Sigmoid colon (tissue), 6 donors: ENCODE measurements at regions not wholly inside any gene's neighbourhood (a gene's known extent, or its start where the extent isn't known, plus 50 kb on each side); places are given as distances from the start of the nearest gene placed in this dataset.

Source experiments
- DNase-seq: peaks from one replicate; pipeline ENCODE4 v3.0.0-alpha.2; 2019
- H3K27ac ChIP-seq, 4 donors: fragments of 200-600 bp; sonication (generic); one replicate each; pipeline ENCODE4 v1.5.1; 2016 to 2019; ENCODE audit warnings: mild to moderate bottlenecking in 1 of 4
- H3K27me3 ChIP-seq, 3 donors: fragments of 200-600 bp; sonication (generic); one replicate each; pipeline ENCODE4 v1.5.1; 2019; ENCODE audit warnings: mild to moderate bottlenecking in 1 of 3
- H3K36me3 ChIP-seq, 4 donors: fragments of 200-600 bp; sonication (generic); one replicate each; pipeline ENCODE4 v1.5.1; 2016 to 2019
- H3K4me1 ChIP-seq, 4 donors: fragments of 200-600 bp; sonication (generic); one replicate each; pipeline ENCODE4 v1.5.1; 2017 to 2019
- H3K4me3 ChIP-seq, 4 donors: fragments of 200-600 bp; sonication (generic); one replicate each; pipeline ENCODE4 v1.5.1; 2017 to 2019; ENCODE audit warnings: mild to moderate bottlenecking in 2 of 4, moderate library complexity in 1 of 4
- H3K9me3 ChIP-seq, 4 donors: fragments of 200-600 bp in 3 of 4; sonication (generic) in 3 of 4; one replicate each; pipeline versions ENCODE4 v1.5.1 to v1.6.1; 2013 to 2019
- EP300 ChIP-seq, 4 donors: sonication (generic); formaldehyde crosslinking; IDR thresholded peaks; one replicate each; pipeline ENCODE4 v1.6.1; 2017; ENCODE audit warnings: antibody characterized with exemption in 4 of 4
- POLR2A ChIP-seq, 2 donors: fragments of 450-650 bp; IDR thresholded peaks; one replicate each; pipeline ENCODE4 v1.6.1; 2016; ENCODE audit warnings: antibody characterized with exemption in 2 of 2, mild to moderate bottlenecking in 2 of 2, moderate library complexity in 2 of 2
- POLR2AphosphoS5 ChIP-seq, 4 donors: sonication (generic); formaldehyde crosslinking; IDR thresholded peaks; one replicate each; pipeline ENCODE4 v1.6.1; 2017; ENCODE audit warnings: antibody characterized with exemption in 4 of 4
- WGBS, 2 donors: extraction: QIAGEN DNeasy Blood & Tissue Kit; methylation state at CpG; one replicate each; pipeline ENCODE4 v1.1.7; 2013; 5-methylcytosine and 5-hydroxymethylcytosine counted together
- intact Hi-C: fragments of 100-400 bp; cut with DNase I; formaldehyde crosslinking; loops from one replicate; pipeline ENCODE4 v1.15.1; 2023
- TF ChIP-seq, protein P1 (sequence below), 4 experiments: fragments of 450-650 bp in 3 of 4; fragments of 200-600 bp in 1 of 4; IDR thresholded peaks; one replicate each; pipeline ENCODE4 v1.5.1; 2016 to 2019; ENCODE audit warnings: antibody characterized with exemption in 4 of 4, mild to moderate bottlenecking in 3 of 4, moderate library complexity in 2 of 4
- donor health status: healthy with polysubstance abuse.
- donor health status: healthy.

- Histone ChIP-seq H3K4me1 (peaks cover 0 to 13% (median 7%) of the 10 kb centered on the region in 4 donors), H3K27ac (no peak overlapping the region), H3K36me3 (no peaks in the 10 kb centered on the region), H3K4me3 (no peak overlapping the region), H3K27me3 (no peaks in the 10 kb centered on the region), H3K9me3 (peaks cover 0 to 3% (median 0%) of the 10 kb centered on the region in 4 donors)
- TF ChIP-seq POLR2A (IDR thresholded peaks at IDR 0.05): no peak
- TF ChIP-seq POLR2AphosphoS5 (IDR thresholded peaks at IDR 0.05): no peak
- TF ChIP-seq, protein P1, sequence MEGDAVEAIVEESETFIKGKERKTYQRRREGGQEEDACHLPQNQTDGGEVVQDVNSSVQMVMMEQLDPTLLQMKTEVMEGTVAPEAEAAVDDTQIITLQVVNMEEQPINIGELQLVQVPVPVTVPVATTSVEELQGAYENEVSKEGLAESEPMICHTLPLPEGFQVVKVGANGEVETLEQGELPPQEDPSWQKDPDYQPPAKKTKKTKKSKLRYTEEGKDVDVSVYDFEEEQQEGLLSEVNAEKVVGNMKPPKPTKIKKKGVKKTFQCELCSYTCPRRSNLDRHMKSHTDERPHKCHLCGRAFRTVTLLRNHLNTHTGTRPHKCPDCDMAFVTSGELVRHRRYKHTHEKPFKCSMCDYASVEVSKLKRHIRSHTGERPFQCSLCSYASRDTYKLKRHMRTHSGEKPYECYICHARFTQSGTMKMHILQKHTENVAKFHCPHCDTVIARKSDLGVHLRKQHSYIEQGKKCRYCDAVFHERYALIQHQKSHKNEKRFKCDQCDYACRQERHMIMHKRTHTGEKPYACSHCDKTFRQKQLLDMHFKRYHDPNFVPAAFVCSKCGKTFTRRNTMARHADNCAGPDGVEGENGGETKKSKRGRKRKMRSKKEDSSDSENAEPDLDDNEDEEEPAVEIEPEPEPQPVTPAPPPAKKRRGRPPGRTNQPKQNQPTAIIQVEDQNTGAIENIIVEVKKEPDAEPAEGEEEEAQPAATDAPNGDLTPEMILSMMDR (IDR thresholded peaks at IDR 0.05): no peak
- TF ChIP-seq EP300 (IDR thresholded peaks at IDR 0.05): no peak
- no peak for DNase-seq
- intact Hi-C loops: no loop called here
Observed at GRCh38 chr5:94082405-94082804, 341.0 kb upstream of the POU5F2 start.

DNA sequence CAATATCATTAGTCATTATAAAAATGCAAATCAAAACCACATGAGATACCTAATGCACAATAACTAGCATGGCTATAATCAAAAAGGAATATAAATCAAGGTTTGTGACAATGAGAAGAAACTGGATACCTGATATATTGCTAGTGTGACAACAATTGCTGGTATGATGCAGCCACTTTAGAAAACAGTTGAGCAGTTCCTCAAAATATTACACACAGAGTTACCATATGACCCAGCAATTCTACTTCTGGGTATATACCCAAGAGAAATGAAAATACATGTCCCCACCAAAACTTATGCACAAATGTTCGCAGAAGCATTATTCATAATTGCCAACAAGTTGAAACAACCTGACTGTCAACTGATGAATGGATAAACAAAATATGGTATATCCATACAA is 339.7 kb upstream of the POU5F2 start:
- H3K36me3 ChIP-seq: no peaks in the 10 kb centered on the region
- H3K27me3 ChIP-seq: no peaks in the 10 kb centered on the region
- TF ChIP-seq POLR2A (IDR thresholded peaks at IDR 0.05) (no peak), POLR2AphosphoS5 (IDR thresholded peaks at IDR 0.05) (no peak), EP300 (IDR thresholded peaks at IDR 0.05) (no peak)
- TF ChIP-seq, protein P1 (IDR thresholded peaks at IDR 0.05): no peak
- no peak overlapping the region for H3K4me3 ChIP-seq
- no peak overlapping the region for H3K27ac ChIP-seq
- intact Hi-C loops: no loop called here
- DNase-seq: no peak
- H3K9me3 ChIP-seq: peaks cover 0 to 3% (median 0%) of the 10 kb centered on the region in 4 donors
- 89 to 92% methylated on average over 1 of the region's 1 CpG for WGBS, 2 donors
- H3K4me1 ChIP-seq: peaks cover 0 to 13% (median 10%) of the 10 kb centered on the region in 4 donors

DNA sequence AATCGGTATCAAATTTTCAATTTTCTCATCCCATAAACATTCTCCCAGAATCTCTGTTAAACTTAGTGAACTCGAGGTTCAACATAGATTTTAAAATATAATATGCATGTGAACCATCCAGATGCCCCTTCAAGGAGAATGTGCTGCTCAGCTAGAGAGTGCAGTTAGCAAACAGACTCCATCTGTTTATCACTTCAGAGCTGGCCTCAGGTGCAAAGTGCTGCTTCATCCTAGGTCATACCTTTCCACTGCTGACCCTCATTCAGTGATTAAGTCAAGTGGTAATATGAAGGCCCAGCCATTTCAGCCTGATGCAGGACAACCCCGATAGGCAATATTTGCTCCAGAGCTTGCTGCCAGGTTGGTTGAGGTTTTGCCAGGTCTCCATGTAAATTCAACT is 339.0 kb upstream of the POU5F2 start:
- peaks cover 0 to 13% (median 10%) of the 10 kb centered on the region in 4 donors for H3K4me1 ChIP-seq
- TF ChIP-seq, protein P1 (IDR thresholded peaks at IDR 0.05): no peak
- TF ChIP-seq EP300 (IDR thresholded peaks at IDR 0.05) (no peak), POLR2A (IDR thresholded peaks at IDR 0.05) (no peak), POLR2AphosphoS5 (IDR thresholded peaks at IDR 0.05) (no peak)
- WGBS, 2 donors: 89 to 94% methylated on average over 3 of the region's 3 CpGs
- DNase-seq: no peak
- no peaks in the 10 kb centered on the region for H3K36me3 ChIP-seq
- no peaks in the 10 kb centered on the region for H3K27me3 ChIP-seq
- intact Hi-C loops: no loop called here
- no peak overlapping the region for H3K4me3 ChIP-seq
- H3K27ac ChIP-seq: no peak overlapping the region
- peaks cover 0 to 1% (median 0%) of the 10 kb centered on the region in 4 donors for H3K9me3 ChIP-seq

DNA sequence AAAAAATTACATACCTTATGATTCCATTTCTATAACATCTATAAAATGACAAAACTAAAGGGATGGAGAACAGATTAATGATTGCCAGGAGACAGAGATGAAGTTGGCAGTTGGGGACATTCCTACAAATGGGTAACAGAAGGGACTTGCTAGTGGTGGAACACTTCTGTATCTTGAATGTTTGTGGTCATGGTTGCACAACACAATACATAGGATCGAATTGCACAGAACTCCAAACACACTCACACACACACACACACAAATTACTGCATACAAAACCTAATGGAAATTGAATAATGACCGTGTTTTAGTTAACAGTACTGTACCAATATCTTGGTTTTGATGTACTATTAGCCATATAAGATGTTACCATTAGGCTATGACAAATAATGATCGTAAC is 330.7 kb upstream of the POU5F2 start:
- intact Hi-C loops: no loop called here
- H3K4me3 ChIP-seq: no peak overlapping the region
- no peaks in the 10 kb centered on the region for H3K27me3 ChIP-seq
- no peak overlapping the region for H3K27ac ChIP-seq
- peaks cover 0 to 4% (median 2%) of the 10 kb centered on the region in 4 donors for H3K9me3 ChIP-seq
- WGBS, 2 donors: 94 to 96% methylated on average over 3 of the region's 3 CpGs
- H3K36me3 ChIP-seq: no peaks in the 10 kb centered on the region
- H3K4me1 ChIP-seq: peaks cover 0 to 2% (median 0%) of the 10 kb centered on the region in 4 donors
- no peak for DNase-seq
- no peak for TF ChIP-seq POLR2A (IDR thresholded peaks at IDR 0.05)
- no peak for TF ChIP-seq POLR2AphosphoS5 (IDR thresholded peaks at IDR 0.05)
- TF ChIP-seq, protein P1 (IDR thresholded peaks at IDR 0.05): no peak
- TF ChIP-seq EP300 (IDR thresholded peaks at IDR 0.05): no peak
